Fibroblast of mammary gland (primary cell): ENCODE measurements at regions not wholly inside any gene's neighbourhood (a gene's known extent, or its start where the extent isn't known, plus 50 kb on each side); places are given as distances from the start of the nearest gene placed in this dataset.
"Not testable (repeated sequence)": the region's sequence is repeated elsewhere in the genome, so short reads cannot be mapped to it uniquely, and the experiment has no call there.

Source experiments
- DNase-seq: peaks from one replicate; pipeline ENCODE4 v3.0.0-alpha.2; 2010; ENCODE audit warnings: low read depth
- H3K4me3 ChIP-seq: 2 replicates; pipeline ENCODE4 v1.5.1; 2011; ENCODE audit warnings: low read depth, mild to moderate bottlenecking, low read length, moderate library complexity; ENCODE audit not compliant: control insufficient read depth

- not testable (repeated sequence) for H3K4me3 ChIP-seq, DNase-seq
Measured at GRCh38 chr20:64327223-64327549, 71.6 kb downstream of the PCMTD2 start.

DNA sequence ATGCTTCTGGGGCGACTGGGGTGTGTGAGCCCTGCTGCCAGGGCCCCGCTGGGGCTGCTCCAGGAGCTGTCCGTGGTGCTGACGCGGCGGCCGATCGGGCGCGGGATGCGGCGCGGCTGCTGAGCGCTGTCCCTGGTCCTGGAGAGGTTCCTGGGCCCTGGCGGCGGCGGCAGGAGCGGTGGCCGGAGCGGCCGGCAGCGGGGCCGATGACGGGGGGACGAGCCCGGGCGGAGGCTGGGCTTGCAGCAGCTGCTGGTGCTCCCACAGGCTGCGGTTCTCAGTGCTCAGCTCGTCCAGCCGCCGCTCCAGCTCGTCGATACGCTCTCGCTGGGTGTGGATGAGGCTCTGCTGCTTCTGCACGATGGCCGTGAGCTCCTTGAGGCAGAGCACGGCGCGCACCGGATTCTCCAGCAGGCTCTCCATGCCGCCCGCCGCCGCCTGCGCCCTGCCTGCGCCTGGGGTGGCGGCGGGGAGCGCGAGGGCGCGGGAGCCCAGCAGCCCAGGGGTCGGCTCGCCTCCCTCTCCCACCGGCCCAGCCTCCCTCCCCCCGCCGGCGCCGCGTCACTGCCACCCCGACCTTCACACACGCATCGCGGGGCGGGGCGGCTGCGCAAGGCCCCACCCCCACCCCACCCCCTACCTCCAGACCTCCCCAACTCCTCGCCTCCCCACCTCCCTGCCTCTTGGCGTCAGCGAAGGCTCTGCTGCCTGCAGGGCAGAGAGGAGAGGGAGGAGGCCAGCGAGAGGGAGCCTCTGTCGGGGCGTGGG, 72.2 kb downstream of the PCMTD2 start:
- not testable (repeated sequence) for H3K4me3 ChIP-seq, DNase-seq

DNA sequence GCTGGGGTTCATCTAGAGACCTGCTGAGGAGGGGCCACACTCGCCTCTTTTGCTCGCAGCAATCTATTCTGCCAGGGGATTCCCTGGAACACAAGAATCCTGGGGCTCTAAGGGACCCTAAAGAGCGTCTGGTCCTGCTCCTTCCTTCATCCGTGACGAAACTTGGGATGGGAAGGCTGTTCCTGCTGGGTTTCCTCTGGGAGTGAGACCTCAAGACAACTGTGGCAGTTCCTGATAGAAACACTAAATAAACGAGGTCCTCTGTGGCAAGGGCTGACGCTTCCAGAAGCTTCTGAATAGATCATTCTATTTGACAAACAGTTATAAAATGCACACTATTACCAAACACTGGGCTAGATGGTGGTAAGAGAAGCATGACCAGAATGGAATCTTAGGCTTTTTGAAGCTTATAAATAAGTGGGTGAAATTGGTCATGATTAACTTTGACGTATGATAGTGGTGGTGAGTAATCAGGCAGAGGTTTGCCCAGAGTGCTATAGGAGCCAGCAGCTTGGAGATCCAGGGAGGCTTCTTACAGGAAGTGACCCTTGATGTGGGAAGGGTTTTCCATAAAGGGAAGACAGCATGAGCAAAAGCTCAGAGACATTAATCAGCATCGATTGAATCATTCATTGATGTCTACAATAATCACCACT, 73.2 kb downstream of the PCMTD2 start:
- peak; percentile 13 for DNase-seq
- not testable (repeated sequence) for H3K4me3 ChIP-seq

GRCh38 chr20:64332627-64333026, 77.1 kb downstream of the PCMTD2 start:
- not testable (repeated sequence) for H3K4me3 ChIP-seq, DNase-seq
